Upper lobe of left lung (tissue), 6 donors: ENCODE measurements at regions not wholly inside any gene's neighbourhood (a gene's known extent, or its start where the extent isn't known, plus 50 kb on each side); places are given as distances from the start of the nearest gene placed in this dataset.

ENCODE experiments used
- ATAC-seq, 2 donors: fragments of 200-7000 bp; cut with Tn5 transposase; one replicate each; pipeline ENCODE4 v1.9.1; 2022; ENCODE audit warnings: mild to moderate bottlenecking in 2 of 2, moderate library complexity in 2 of 2; ENCODE audit not compliant: low FRiP score in 2 of 2
- DNase-seq, 2 donors: peaks; one replicate each; pipeline ENCODE4 v3.0.0-alpha.2; 2019 to 2020
- H3K27ac ChIP-seq, 4 donors: fragments of 200-600 bp; sonication (generic); one replicate each; pipeline ENCODE4 v1.5.1; 2016 to 2019
- H3K27me3 ChIP-seq, 4 donors: fragments of 200-600 bp; sonication (generic); one replicate each; pipeline ENCODE4 v1.5.1; 2017 to 2019
- H3K36me3 ChIP-seq, 4 donors: fragments of 200-600 bp; sonication (generic); one replicate each; pipeline ENCODE4 v1.5.1; 2016 to 2019
- H3K4me1 ChIP-seq, 4 donors: fragments of 200-600 bp; sonication (generic); one replicate each; pipeline ENCODE4 v1.5.1; 2018 to 2019
- H3K4me3 ChIP-seq, 4 donors: fragments of 200-600 bp; sonication (generic); one replicate each; pipeline ENCODE4 v1.5.1; 2017 to 2019; ENCODE audit warnings: mild to moderate bottlenecking in 2 of 4, moderate library complexity in 1 of 4
- H3K9me3 ChIP-seq, 4 donors: fragments of 200-600 bp; sonication (generic); one replicate each; pipeline ENCODE4 v1.5.1; 2018 to 2019
- EP300 ChIP-seq, 4 donors: sonication (generic); formaldehyde crosslinking; IDR thresholded peaks; one replicate each; pipeline ENCODE4 v1.5.1; 2017; ENCODE audit warnings: antibody characterized with exemption in 4 of 4, control low read depth in 2 of 4
- POLR2A ChIP-seq, 4 donors: fragments of 450-650 bp; IDR thresholded peaks; one replicate each; pipeline ENCODE4 v1.5.1; 2016 to 2017; ENCODE audit warnings: antibody characterized with exemption in 4 of 4, mild to moderate bottlenecking in 2 of 4
- POLR2AphosphoS5 ChIP-seq, 2 donors: sonication (generic); formaldehyde crosslinking; IDR thresholded peaks; one replicate each; pipeline ENCODE4 v1.5.1; 2017; ENCODE audit warnings: antibody characterized with exemption in 2 of 2
- WGBS, 2 donors: methylation state at CpG; one replicate each; pipeline ENCODE4 v1.1.5; 2017 to 2018; 5-methylcytosine and 5-hydroxymethylcytosine counted together
- TF ChIP-seq, protein P1 (sequence below), 6 experiments: fragments of 450-650 bp in 4 of 6; fragments of 200-600 bp in 2 of 6; sonication (generic) in 2 of 6; IDR thresholded peaks; one replicate each; pipeline ENCODE4 v1.5.1; 2016 to 2019; ENCODE audit warnings: antibody characterized with exemption in 6 of 6
- donor health status: DM: no; HTN: no; CAD: no; lungs with moderate emphysema.
- donor health status: DM: no; HTN: yes; CAD: no; lungs with severe emphysema.

GRCh38 chr10:128386231-128386630 is 260.0 kb upstream of the MKI67 start:
- Histone ChIP-seq H3K9me3 (no peaks in the 10 kb centered on the region), H3K36me3 (no peaks in the 10 kb centered on the region), H3K4me3 (no peak overlapping the region), H3K27me3 (no peaks in the 10 kb centered on the region), H3K4me1 (no peaks in the 10 kb centered on the region), H3K27ac (no peak overlapping the region)
- DNase-seq: no peak
- ATAC-seq: no peak
- TF ChIP-seq, protein P1, sequence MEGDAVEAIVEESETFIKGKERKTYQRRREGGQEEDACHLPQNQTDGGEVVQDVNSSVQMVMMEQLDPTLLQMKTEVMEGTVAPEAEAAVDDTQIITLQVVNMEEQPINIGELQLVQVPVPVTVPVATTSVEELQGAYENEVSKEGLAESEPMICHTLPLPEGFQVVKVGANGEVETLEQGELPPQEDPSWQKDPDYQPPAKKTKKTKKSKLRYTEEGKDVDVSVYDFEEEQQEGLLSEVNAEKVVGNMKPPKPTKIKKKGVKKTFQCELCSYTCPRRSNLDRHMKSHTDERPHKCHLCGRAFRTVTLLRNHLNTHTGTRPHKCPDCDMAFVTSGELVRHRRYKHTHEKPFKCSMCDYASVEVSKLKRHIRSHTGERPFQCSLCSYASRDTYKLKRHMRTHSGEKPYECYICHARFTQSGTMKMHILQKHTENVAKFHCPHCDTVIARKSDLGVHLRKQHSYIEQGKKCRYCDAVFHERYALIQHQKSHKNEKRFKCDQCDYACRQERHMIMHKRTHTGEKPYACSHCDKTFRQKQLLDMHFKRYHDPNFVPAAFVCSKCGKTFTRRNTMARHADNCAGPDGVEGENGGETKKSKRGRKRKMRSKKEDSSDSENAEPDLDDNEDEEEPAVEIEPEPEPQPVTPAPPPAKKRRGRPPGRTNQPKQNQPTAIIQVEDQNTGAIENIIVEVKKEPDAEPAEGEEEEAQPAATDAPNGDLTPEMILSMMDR (IDR thresholded peaks at IDR 0.05): no peak
- TF ChIP-seq POLR2A (IDR thresholded peaks at IDR 0.05): no peak
- no peak for TF ChIP-seq POLR2AphosphoS5 (IDR thresholded peaks at IDR 0.05)
- no peak for TF ChIP-seq EP300 (IDR thresholded peaks at IDR 0.05)
- 58 to 65% methylated on average over 7 of the region's 7 CpGs for WGBS, 2 donors

GRCh38 chr10:128386816-128387604 is 260.8 kb upstream of the MKI67 start:
- H3K27me3 ChIP-seq: no peaks in the 10 kb centered on the region
- TF ChIP-seq POLR2A (IDR thresholded peaks at IDR 0.05) (no peak), EP300 (IDR thresholded peaks at IDR 0.05) (no peak), POLR2AphosphoS5 (IDR thresholded peaks at IDR 0.05) (no peak)
- TF ChIP-seq, protein P1 (IDR thresholded peaks at IDR 0.05): no peak
- no peak overlapping the region for H3K4me3 ChIP-seq
- DNase-seq (no peak), ATAC-seq (no peak)
- no peak overlapping the region for H3K27ac ChIP-seq
- 86 to 91% methylated on average over 24 of the region's 24 CpGs for WGBS, 2 donors
- no peaks in the 10 kb centered on the region for H3K9me3 ChIP-seq
- no peaks in the 10 kb centered on the region for H3K4me1 ChIP-seq
- H3K36me3 ChIP-seq: no peaks in the 10 kb centered on the region

GRCh38 chr10:128390596-128390995 is 264.4 kb upstream of the MKI67 start:
- H3K4me1 ChIP-seq: no peaks in the 10 kb centered on the region
- 30 to 35% methylated on average over 5 of the region's 5 CpGs for WGBS, 2 donors
- no peaks in the 10 kb centered on the region for H3K9me3 ChIP-seq
- H3K36me3 ChIP-seq: no peaks in the 10 kb centered on the region
- ATAC-seq: no peak
- no peaks in the 10 kb centered on the region for H3K27me3 ChIP-seq
- no peak overlapping the region for H3K4me3 ChIP-seq
- no peak overlapping the region for H3K27ac ChIP-seq
- TF ChIP-seq POLR2A (IDR thresholded peaks at IDR 0.05): no peak
- no peak for DNase-seq

DNA sequence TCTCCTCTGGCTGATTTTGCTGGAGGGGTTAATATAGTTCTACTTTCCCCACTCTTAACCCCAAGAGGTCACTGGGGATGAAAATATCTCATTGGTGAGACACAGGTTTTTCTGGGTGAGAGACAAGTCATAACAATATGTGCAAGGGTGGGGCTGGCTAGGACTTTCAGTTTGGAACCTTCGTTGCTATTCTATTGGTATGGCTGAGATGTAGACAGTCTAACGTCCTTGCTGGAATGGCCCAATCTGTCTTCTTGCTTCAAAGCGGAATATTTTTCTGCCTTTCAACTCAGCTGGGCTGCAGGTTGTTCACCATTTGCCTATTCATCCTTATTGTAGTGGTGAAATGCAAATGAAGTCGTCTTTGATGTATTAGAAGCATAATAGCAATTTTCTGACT is 267.3 kb upstream of the MKI67 start:
- Histone ChIP-seq H3K4me1 (no peaks in the 10 kb centered on the region), H3K27ac (no peak overlapping the region), H3K9me3 (no peaks in the 10 kb centered on the region), H3K4me3 (no peak overlapping the region), H3K36me3 (no peaks in the 10 kb centered on the region), H3K27me3 (no peaks in the 10 kb centered on the region)
- no peak for ATAC-seq
- TF ChIP-seq EP300 (IDR thresholded peaks at IDR 0.05) (no peak), POLR2AphosphoS5 (IDR thresholded peaks at IDR 0.05) (no peak), POLR2A (IDR thresholded peaks at IDR 0.05) (no peak)
- TF ChIP-seq, protein P1 (IDR thresholded peaks at IDR 0.05): no peak
- DNase-seq: no peak
- 61 to 73% methylated on average over 4 of the region's 4 CpGs for WGBS, 2 donors

GRCh38 chr10:128398118-128398517 is 271.9 kb upstream of the MKI67 start:
- no peak for DNase-seq
- Histone ChIP-seq H3K4me1 (no peaks in the 10 kb centered on the region), H3K9me3 (peaks cover 0 to 7% (median 3%) of the 10 kb centered on the region in 4 donors), H3K36me3 (no peaks in the 10 kb centered on the region), H3K4me3 (no peak overlapping the region), H3K27ac (no peak overlapping the region), H3K27me3 (no peaks in the 10 kb centered on the region)
- no peak for ATAC-seq
- 84 to 86% methylated on average over 8 of the region's 8 CpGs for WGBS, 2 donors
- TF ChIP-seq EP300 (IDR thresholded peaks at IDR 0.05): no peak
- TF ChIP-seq, protein P1 (IDR thresholded peaks at IDR 0.05): no peak
- TF ChIP-seq POLR2AphosphoS5 (IDR thresholded peaks at IDR 0.05): no peak
- TF ChIP-seq POLR2A (IDR thresholded peaks at IDR 0.05): no peak
